ENCODE measurements at regions not wholly inside any gene's neighbourhood (a gene's known extent, or its start where the extent isn't known, plus 50 kb on each side); places are given as distances from the start of the nearest gene placed in this dataset.

DNA sequence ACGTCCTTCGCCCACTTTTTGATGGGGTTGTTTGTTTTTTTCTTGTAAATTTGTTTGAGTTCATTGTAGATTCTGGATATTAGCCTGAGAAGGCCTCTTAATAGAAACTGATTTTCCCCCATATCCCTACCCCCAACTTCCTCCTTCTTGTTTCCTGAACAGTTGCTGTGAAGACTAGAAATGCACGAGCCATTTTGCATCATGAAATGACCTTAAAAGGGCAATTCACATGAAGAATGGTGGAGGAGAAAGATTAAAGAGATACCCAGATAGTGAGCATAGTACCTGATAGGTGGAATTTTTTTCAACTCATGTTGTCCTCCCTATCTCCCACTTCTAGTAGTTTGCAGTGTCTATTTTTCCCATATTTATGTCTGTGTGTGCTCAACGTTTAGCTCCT, 55.2 kb upstream of the KCNH8 start:
- DNase-seq (ENCODE audit: low read depth, low spot score): no peak
- in situ Hi-C loops (cut with HindIII; ENCODE audit: low pct_unique_long_range_greater_than_20kb, low sequenced_read_pairs): no loop called here

GRCh38 chr3:19077388-19077787, 70.9 kb upstream of the KCNH8 start:
- no peak for DNase-seq (ENCODE audit: low read depth, low spot score)
- in situ Hi-C loops (cut with HindIII; ENCODE audit: low pct_unique_long_range_greater_than_20kb, low sequenced_read_pairs): no loop called here

GRCh38 chr3:19075037-19075436, 73.3 kb upstream of the KCNH8 start:
- in situ Hi-C loops (cut with HindIII; ENCODE audit: low pct_unique_long_range_greater_than_20kb, low sequenced_read_pairs): no loop called here

DNA sequence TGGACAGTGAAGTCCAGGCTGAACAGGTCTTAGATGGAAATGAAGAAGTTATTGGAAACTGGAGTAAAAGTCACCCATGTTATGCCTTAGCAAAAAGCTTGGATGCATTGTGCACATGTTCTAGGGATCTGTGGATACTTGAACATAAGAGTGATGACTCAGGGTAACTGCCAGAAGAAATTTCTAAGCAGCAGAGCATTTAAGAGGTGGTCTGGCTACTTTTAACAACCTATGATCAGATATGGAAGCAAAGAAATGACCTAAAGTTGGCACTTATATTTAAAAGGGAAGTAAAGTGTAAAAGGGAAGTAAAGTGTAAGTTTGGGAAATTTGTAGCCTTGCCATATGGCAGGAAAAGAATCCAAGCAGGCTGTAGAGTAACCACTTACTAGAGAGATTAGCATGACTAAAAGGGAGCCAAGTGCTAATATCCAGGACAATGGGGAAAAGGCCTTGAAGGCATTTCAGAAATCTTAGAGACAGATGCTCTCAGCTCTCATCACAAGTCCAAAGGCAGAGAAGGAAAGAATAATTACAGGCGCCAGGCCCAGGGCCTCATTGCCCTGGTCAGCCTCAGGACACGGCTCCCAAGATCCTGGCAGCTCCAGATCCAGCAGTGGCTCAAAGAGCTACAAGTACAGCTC, 73.9 kb upstream of the KCNH8 start:
- in situ Hi-C loops (cut with HindIII; ENCODE audit: low pct_unique_long_range_greater_than_20kb, low sequenced_read_pairs): no loop called here
- no peak for DNase-seq (ENCODE audit: low read depth, low spot score)

More at GRCh38 chr3:19075037-19075436, 73.3 kb upstream of the KCNH8 start:
- DNase-seq (ENCODE audit: low read depth, low spot score): no peak

GRCh38 chr3:19073341-19074105, 74.8 kb upstream of the KCNH8 start:
- DNase-seq (ENCODE audit: low read depth, low spot score): no peak
- in situ Hi-C loops (cut with HindIII; ENCODE audit: low pct_unique_long_range_greater_than_20kb, low sequenced_read_pairs): no loop called here

- in situ Hi-C loops (cut with HindIII; ENCODE audit: low pct_unique_long_range_greater_than_20kb, low sequenced_read_pairs): no loop called here
- no peak for DNase-seq (ENCODE audit: low read depth, low spot score)
Observed at GRCh38 chr3:19070325-19070724, 78.0 kb upstream of the KCNH8 start.

GRCh38 chr3:19065027-19065426, 83.3 kb upstream of the KCNH8 start:
- peak; percentile 43 for DNase-seq (ENCODE audit: low read depth, low spot score)
- in situ Hi-C loops (cut with HindIII; ENCODE audit: low pct_unique_long_range_greater_than_20kb, low sequenced_read_pairs): no loop called here

- in situ Hi-C loops (cut with HindIII; ENCODE audit: low pct_unique_long_range_greater_than_20kb, low sequenced_read_pairs): no loop called here
- no peak for DNase-seq (ENCODE audit: low read depth, low spot score)
Observed at GRCh38 chr3:19063936-19064335, 84.4 kb upstream of the KCNH8 start.

GRCh38 chr3:19060404-19060803, 87.9 kb upstream of the KCNH8 start:
- DNase-seq (ENCODE audit: low read depth, low spot score): no peak
- in situ Hi-C loops (cut with HindIII; ENCODE audit: low pct_unique_long_range_greater_than_20kb, low sequenced_read_pairs): no loop called here

DNA sequence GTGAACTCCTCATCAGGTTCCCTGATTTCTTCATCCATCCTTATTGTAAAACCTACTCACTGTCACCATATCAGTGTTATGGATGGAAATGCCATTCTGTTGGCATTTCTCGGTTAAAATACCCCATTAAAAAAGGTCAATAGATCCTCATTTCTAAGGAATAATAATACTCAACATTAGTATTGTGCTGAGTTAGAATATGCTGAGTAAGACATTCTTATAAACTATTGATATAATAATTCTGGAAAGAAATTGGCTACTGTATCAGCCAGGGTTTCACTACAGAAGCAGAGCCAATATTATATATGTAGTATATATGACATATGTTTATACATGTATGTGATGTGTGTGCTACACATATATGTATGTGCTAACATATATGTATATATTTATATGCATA, 95.4 kb upstream of the KCNH8 start:
- in situ Hi-C loops (cut with HindIII; ENCODE audit: low pct_unique_long_range_greater_than_20kb, low sequenced_read_pairs): no loop called here
- DNase-seq (ENCODE audit: low read depth, low spot score): no peak

DNA sequence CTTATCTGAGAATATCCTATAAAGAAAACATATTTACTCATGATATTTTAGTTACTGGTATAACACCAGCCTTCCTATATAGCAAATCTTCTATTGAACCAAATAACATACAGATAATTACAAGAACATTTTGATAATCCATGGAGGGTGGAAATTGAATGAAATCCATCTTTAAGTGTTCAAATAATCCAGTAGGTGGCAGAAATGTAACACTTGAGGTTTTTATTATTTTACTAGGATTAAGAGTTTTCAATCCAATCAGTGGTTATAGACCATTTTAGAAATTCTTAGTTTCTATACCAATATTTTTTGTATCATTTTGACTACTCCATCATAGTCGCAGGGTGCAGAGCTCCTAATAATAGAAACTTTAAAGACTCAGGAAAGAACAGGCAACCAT, 101.9 kb upstream of the KCNH8 start:
- in situ Hi-C loops (cut with HindIII; ENCODE audit: low pct_unique_long_range_greater_than_20kb, low sequenced_read_pairs): no loop called here
- DNase-seq (ENCODE audit: low read depth, low spot score): peak; percentile 41

DNA sequence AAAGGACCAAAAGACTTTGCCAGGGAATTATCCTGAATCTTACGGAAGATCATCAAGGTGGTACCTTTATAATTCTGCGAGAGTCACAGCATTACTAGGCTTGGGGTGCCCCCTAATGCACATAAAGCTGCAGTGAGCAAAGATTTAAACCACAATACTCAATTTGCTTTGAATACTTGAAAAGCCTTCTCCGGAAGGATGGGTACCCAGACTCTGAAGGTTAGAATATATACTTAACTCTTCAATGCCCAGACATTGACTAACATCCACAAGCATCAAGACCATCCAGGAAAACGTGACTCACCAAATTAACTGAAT, 117.8 kb upstream of the KCNH8 start:
- peak; percentile 5 for DNase-seq (ENCODE audit: low read depth, low spot score)
- in situ Hi-C loops (cut with HindIII; ENCODE audit: low pct_unique_long_range_greater_than_20kb, low sequenced_read_pairs): no loop called here

DNA sequence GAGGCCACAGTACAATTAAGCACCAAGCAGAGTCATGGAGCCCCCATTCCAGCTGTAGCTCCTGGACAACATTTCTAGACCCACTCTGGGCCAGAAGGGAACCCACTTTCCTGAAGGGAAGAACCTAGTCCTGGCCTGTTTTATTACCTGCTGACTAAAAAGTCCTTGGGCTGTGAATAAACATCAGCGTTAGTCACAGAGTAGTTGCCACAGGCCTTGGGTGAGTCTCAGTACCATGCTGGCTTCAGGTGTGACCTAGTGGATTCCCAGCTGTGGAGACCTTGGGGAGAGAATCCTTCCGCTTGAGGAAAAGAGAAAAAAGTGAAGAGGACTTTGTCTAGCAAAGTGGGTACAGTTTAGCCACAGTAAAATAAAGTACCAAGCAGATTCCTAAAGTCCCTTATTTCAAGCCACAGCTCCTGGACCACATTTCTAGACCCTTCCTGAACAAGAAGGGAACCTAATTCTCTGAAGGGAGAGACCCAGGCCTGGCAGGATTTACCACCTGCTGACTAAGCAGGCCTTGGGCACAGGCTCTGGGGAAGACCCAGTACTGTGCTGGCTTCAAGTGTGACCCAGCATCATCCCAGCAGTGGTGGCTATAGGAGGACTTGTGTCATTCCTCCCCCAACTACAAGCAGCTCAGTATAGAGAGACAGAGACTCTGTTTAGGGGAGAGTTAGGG, 118.3 kb upstream of the KCNH8 start:
- no peak for DNase-seq (ENCODE audit: low read depth, low spot score)
- in situ Hi-C loops (cut with HindIII; ENCODE audit: low pct_unique_long_range_greater_than_20kb, low sequenced_read_pairs): no loop called here

GRCh38 chr3:19025441-19025840, 122.9 kb upstream of the KCNH8 start:
- no peak for DNase-seq (ENCODE audit: low read depth, low spot score)
- in situ Hi-C loops (cut with HindIII; ENCODE audit: low pct_unique_long_range_greater_than_20kb, low sequenced_read_pairs): no loop called here

- DNase-seq (ENCODE audit: low read depth, low spot score): no peak
- in situ Hi-C loops (cut with HindIII; ENCODE audit: low pct_unique_long_range_greater_than_20kb, low sequenced_read_pairs): no loop called here
Observed at GRCh38 chr3:19022546-19022945, 125.8 kb upstream of the KCNH8 start.

GRCh38 chr3:19016851-19017250, 131.5 kb upstream of the KCNH8 start:
- no peak for DNase-seq (ENCODE audit: low read depth, low spot score)
- in situ Hi-C loops (cut with HindIII; ENCODE audit: low pct_unique_long_range_greater_than_20kb, low sequenced_read_pairs): no loop called here

DNA sequence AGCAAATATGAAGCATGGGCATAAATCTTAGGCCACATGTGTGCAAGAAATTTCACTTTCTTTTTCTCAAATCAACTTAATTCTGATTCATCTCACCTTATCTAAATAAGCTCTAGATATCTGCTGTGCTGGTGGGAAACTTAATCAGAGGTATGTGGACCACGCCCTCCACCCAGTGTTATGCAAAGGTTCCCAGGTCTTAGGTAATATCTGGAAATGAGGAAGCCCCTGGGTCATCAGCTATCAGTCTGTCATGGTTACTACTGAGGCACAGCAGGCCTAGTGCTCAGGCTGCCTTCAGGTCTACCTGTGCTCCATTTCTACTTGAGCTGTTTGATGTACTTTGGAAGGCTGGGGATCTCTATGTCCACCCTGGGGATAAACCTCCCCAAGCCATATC, 134.4 kb upstream of the KCNH8 start:
- no peak for DNase-seq (ENCODE audit: low read depth, low spot score)
- in situ Hi-C loops (cut with HindIII; ENCODE audit: low pct_unique_long_range_greater_than_20kb, low sequenced_read_pairs): no loop called here

- in situ Hi-C loops (cut with HindIII; ENCODE audit: low pct_unique_long_range_greater_than_20kb, low sequenced_read_pairs): no loop called here
- no peak for DNase-seq (ENCODE audit: low read depth, low spot score)
Observed at GRCh38 chr3:19012846-19013245, 135.5 kb upstream of the KCNH8 start.

GRCh38 chr3:19002606-19003005, 145.7 kb upstream of the KCNH8 start:
- in situ Hi-C loops (cut with HindIII; ENCODE audit: low pct_unique_long_range_greater_than_20kb, low sequenced_read_pairs): no loop called here
- no peak for DNase-seq (ENCODE audit: low read depth, low spot score)

All from SK-MEL-5 (cell line).